HepG2 (cell line): ENCODE measurements at regions not wholly inside any gene's neighbourhood (a gene's known extent, or its start where the extent isn't known, plus 50 kb on each side); places are given as distances from the start of the nearest gene placed in this dataset.
A peak's percentile ranks its signal among the peaks of the same experiment; 100 is the strongest.

Source experiments
- ASH2L ChIP-seq: fragments of 300-600, 200-600 bp; sonication (generic); IDR thresholded peaks from 2 replicates; pipeline ENCODE4 v1.7.0; 2017; ENCODE audit warnings: low read depth, mild to moderate bottlenecking, moderate library complexity, mixed read lengths, low read length; ENCODE audit not compliant: insufficient read length
- CCDC6 ChIP-seq: sonication (generic); formaldehyde crosslinking; IDR thresholded peaks from 2 replicates; pipeline ENCODE4 v1.8.1; 2022; ENCODE audit warnings: mild to moderate bottlenecking, missing genetic modification reagents, moderate library complexity
- GABPA ChIP-seq, 2 experiments: IDR thresholded peaks; 2 replicates each; pipeline ENCODE4 v1.6.1; 2011 to 2016; ENCODE audit warnings: low read depth in 2 of 2, low read length in 1 of 2, missing biosample characterization in 1 of 2, missing genetic modification characterization in 1 of 2
- MAFF ChIP-seq: IDR thresholded peaks from 2 replicates; pipeline ENCODE4 v1.6.1; 2011; ENCODE audit warnings: low read depth, low read length, improper control_type of control experiment
- NFE2L2 ChIP-seq: fragments of 150-350 bp; IDR thresholded peaks from 2 replicates; pipeline ENCODE4 v1.6.1; 2014; ENCODE audit warnings: low read length
- NFKBIZ ChIP-seq: IDR thresholded peaks from 2 replicates; pipeline ENCODE4 v1.6.1; 2018; ENCODE audit warnings: missing genetic modification reagents, missing compliant biosample characterization
- POLR2AphosphoS5 ChIP-seq: IDR thresholded peaks from 2 replicates; pipeline ENCODE4 v1.6.1; 2012; ENCODE audit warnings: low read depth, low read length
- SP140L ChIP-seq: sonication (generic); formaldehyde crosslinking; IDR thresholded peaks from 2 replicates; pipeline ENCODE4 v1.4.0; 2020; ENCODE audit warnings: missing genetic modification reagents, borderline replicate concordance
- SP2 ChIP-seq: sonication (generic); formaldehyde crosslinking; IDR thresholded peaks from 2 replicates; pipeline ENCODE4 v1.5.1; 2020; ENCODE audit warnings: mild to moderate bottlenecking, missing genetic modification reagents
- TGIF2 ChIP-seq: IDR thresholded peaks from 2 replicates; pipeline ENCODE4 v1.6.1; 2016; ENCODE audit warnings: control low read depth, missing compliant biosample characterization
- ZFYVE20 ChIP-seq: sonication (generic); formaldehyde crosslinking; IDR thresholded peaks from 2 replicates; pipeline ENCODE4 v1.8.0; 2023; ENCODE audit warnings: low read depth, mild to moderate bottlenecking, moderate library complexity, missing genetic modification reagents, borderline replicate concordance
- ZNF180 ChIP-seq: sonication (generic); formaldehyde crosslinking; IDR thresholded peaks from 2 replicates; pipeline ENCODE4 v1.4.0; 2020; ENCODE audit warnings: low read depth, missing genetic modification reagents, borderline replicate concordance
- ZNF75D ChIP-seq: sonication (generic); formaldehyde crosslinking; IDR thresholded peaks from 2 replicates; pipeline ENCODE4 v1.8.1; 2023; ENCODE audit warnings: missing genetic modification reagents, mild to moderate bottlenecking, borderline replicate concordance
- ZNF782 ChIP-seq: sonication (generic); formaldehyde crosslinking; IDR thresholded peaks from 2 replicates; pipeline ENCODE4 v1.4.0; 2020; ENCODE audit warnings: missing genetic modification reagents, mild to moderate bottlenecking, borderline replicate concordance
- TF ChIP-seq, protein P1 (sequence below): fragments of 450-650 bp; IDR thresholded peaks from 2 replicates; pipeline ENCODE4 v1.6.1; 2017; ENCODE audit warnings: mild to moderate bottlenecking
- TF ChIP-seq, protein P2 (sequence below): sonication (generic); IDR thresholded peaks from 2 replicates; pipeline ENCODE4 v1.6.1; 2016; ENCODE audit warnings: low read depth, borderline replicate concordance
- TF ChIP-seq, protein P3 (sequence below): sonication (generic); formaldehyde crosslinking; IDR thresholded peaks from 2 replicates; pipeline ENCODE4 v1.8.0; 2023; ENCODE audit warnings: mild to moderate bottlenecking, missing genetic modification reagents
- TF ChIP-seq, protein P4 (sequence below): IDR thresholded peaks from 2 replicates; pipeline ENCODE4 v1.6.1; 2016; ENCODE audit warnings: low read depth, missing genetic modification reagents, missing compliant biosample characterization

DNA sequence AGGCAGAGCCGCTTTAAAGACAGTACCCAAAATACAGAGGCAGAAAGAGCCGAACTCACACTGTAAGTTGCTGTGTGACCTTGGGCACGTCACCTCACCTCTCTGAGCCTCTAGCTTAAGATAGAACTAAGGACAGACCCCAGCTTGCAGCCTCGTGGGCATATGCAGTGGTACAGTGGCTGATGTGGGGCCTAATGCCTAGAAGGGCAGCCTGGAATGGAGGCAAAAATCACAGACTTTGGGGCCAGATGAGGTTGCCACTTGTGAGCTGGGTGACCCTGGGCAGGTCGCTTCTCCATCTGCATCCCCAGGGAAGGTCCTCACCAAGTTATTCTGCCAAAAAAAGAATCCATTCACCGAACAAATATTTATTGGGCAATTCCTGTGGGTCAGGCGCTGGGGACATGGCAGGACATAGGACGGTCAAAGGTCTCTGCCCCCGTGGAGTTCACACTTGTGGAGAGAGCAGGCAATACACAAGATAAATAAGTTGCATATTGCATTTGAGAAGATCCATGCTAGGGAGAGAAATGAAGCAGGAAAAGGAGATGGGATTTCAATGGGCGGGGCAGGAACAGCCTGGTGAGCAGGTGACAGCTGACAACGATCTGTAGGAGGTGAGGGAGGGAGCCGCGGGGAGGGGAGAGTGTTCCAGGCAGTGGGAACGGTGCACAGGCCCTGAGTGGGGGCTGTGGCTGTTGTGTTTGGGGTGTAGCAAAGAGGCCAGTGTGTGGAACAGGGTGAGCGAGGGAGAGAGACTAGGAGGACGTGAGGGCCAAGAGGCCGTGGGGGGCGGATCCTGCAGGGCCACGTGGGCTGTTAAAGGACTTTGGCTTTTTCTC is 115.2 kb downstream of the CEBPB start (continued):
- TF ChIP-seq, protein P1, sequence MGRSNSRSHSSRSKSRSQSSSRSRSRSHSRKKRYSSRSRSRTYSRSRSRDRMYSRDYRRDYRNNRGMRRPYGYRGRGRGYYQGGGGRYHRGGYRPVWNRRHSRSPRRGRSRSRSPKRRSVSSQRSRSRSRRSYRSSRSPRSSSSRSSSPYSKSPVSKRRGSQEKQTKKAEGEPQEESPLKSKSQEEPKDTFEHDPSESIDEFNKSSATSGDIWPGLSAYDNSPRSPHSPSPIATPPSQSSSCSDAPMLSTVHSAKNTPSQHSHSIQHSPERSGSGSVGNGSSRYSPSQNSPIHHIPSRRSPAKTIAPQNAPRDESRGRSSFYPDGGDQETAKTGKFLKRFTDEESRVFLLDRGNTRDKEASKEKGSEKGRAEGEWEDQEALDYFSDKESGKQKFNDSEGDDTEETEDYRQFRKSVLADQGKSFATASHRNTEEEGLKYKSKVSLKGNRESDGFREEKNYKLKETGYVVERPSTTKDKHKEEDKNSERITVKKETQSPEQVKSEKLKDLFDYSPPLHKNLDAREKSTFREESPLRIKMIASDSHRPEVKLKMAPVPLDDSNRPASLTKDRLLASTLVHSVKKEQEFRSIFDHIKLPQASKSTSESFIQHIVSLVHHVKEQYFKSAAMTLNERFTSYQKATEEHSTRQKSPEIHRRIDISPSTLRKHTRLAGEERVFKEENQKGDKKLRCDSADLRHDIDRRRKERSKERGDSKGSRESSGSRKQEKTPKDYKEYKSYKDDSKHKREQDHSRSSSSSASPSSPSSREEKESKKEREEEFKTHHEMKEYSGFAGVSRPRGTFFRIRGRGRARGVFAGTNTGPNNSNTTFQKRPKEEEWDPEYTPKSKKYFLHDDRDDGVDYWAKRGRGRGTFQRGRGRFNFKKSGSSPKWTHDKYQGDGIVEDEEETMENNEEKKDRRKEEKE, result no peak
- no peak for TF ChIP-seq ZFYVE20 (CRISPR knock-in tag)
- peak; percentile 66; the same call in 1 of the 2 replicates for TF ChIP-seq POLR2AphosphoS5
- TF ChIP-seq, protein P2, sequence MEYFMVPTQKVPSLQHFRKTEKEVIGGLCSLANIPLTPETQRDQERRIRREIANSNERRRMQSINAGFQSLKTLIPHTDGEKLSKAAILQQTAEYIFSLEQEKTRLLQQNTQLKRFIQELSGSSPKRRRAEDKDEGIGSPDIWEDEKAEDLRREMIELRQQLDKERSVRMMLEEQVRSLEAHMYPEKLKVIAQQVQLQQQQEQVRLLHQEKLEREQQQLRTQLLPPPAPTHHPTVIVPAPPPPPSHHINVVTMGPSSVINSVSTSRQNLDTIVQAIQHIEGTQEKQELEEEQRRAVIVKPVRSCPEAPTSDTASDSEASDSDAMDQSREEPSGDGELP, result peak; percentile 97
- TF ChIP-seq MAFF, result peak; percentile 11; the same call in 1 of the 2 replicates
- TF ChIP-seq NFE2L2, result no peak
- no peak for TF ChIP-seq GABPA (IDR thresholded peaks at IDR 0.05; ENCODE audit: low read depth, low read length)
- peak; percentile 32; the same call in 1 of the 2 replicates for TF ChIP-seq GABPA (CRISPR knock-in tag; IDR thresholded peaks at IDR 0.05; ENCODE audit: low read depth)
- TF ChIP-seq ASH2L, result peak; percentile 96
- TF ChIP-seq, protein P3, sequence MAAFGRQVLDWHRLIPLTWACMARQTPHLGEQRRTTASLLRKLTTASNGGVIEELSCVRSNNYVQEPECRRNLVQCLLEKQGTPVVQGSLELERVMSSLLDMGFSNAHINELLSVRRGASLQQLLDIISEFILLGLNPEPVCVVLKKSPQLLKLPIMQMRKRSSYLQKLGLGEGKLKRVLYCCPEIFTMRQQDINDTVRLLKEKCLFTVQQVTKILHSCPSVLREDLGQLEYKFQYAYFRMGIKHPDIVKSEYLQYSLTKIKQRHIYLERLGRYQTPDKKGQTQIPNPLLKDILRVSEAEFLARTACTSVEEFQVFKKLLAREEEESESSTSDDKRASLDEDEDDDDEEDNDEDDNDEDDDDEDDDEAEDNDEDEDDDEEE (CRISPR knock-in tag), result peak; percentile 77
- peak; percentile 73 for TF ChIP-seq NFKBIZ (CRISPR knock-in tag)
- no peak; the same call in 1 of the 2 replicates for TF ChIP-seq ZNF180 (CRISPR knock-in tag)
- TF ChIP-seq, protein P4, sequence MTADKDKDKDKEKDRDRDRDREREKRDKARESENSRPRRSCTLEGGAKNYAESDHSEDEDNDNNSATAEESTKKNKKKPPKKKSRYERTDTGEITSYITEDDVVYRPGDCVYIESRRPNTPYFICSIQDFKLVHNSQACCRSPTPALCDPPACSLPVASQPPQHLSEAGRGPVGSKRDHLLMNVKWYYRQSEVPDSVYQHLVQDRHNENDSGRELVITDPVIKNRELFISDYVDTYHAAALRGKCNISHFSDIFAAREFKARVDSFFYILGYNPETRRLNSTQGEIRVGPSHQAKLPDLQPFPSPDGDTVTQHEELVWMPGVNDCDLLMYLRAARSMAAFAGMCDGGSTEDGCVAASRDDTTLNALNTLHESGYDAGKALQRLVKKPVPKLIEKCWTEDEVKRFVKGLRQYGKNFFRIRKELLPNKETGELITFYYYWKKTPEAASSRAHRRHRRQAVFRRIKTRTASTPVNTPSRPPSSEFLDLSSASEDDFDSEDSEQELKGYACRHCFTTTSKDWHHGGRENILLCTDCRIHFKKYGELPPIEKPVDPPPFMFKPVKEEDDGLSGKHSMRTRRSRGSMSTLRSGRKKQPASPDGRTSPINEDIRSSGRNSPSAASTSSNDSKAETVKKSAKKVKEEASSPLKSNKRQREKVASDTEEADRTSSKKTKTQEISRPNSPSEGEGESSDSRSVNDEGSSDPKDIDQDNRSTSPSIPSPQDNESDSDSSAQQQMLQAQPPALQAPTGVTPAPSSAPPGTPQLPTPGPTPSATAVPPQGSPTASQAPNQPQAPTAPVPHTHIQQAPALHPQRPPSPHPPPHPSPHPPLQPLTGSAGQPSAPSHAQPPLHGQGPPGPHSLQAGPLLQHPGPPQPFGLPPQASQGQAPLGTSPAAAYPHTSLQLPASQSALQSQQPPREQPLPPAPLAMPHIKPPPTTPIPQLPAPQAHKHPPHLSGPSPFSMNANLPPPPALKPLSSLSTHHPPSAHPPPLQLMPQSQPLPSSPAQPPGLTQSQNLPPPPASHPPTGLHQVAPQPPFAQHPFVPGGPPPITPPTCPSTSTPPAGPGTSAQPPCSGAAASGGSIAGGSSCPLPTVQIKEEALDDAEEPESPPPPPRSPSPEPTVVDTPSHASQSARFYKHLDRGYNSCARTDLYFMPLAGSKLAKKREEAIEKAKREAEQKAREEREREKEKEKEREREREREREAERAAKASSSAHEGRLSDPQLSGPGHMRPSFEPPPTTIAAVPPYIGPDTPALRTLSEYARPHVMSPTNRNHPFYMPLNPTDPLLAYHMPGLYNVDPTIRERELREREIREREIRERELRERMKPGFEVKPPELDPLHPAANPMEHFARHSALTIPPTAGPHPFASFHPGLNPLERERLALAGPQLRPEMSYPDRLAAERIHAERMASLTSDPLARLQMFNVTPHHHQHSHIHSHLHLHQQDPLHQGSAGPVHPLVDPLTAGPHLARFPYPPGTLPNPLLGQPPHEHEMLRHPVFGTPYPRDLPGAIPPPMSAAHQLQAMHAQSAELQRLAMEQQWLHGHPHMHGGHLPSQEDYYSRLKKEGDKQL (CRISPR knock-in tag), result peak; percentile 92; the same call in 1 of the 2 replicates
- TF ChIP-seq CCDC6 (CRISPR knock-in tag), result peak; percentile 55; the same call in 1 of the 2 replicates
- TF ChIP-seq SP140L, result peak; percentile 95; the same call in 1 of the 2 replicates
- TF ChIP-seq ZNF75D (CRISPR knock-in tag), result no peak
- peak; percentile 96 for TF ChIP-seq TGIF2 (CRISPR knock-in tag)
- TF ChIP-seq ZNF782 (CRISPR knock-in tag), result 0 out of 2 replicates have a peak, but pooled peaks have one; percentile 86
- TF ChIP-seq SP2 (CRISPR knock-in tag), result peak; percentile 36; the same call in 1 of the 2 replicates
